SJCRH30 (cell line): ENCODE measurements at regions not wholly inside any gene's neighbourhood (a gene's known extent, or its start where the extent isn't known, plus 50 kb on each side); places are given as distances from the start of the nearest gene placed in this dataset.

Experiments used
- DNase-seq, 2 experiments: peaks; one replicate each; pipeline ENCODE4 v3.0.0-alpha.2; 2015 to 2020
- H3K27ac ChIP-seq: fragments of 250-450 bp; sonication (Bioruptor Pico); 2 replicates; pipeline ENCODE4 v1.5.1; 2020; ENCODE audit warnings: mild to moderate bottlenecking, moderate library complexity
- H3K27me3 ChIP-seq: fragments of 250-450 bp; sonication (Bioruptor Pico); 2 replicates; pipeline ENCODE4 v1.5.1; 2020; ENCODE audit warnings: mild to moderate bottlenecking, moderate library complexity
- H3K36me3 ChIP-seq: fragments of 250-450 bp; sonication (Bioruptor Pico); 2 replicates; pipeline ENCODE4 v1.5.1; 2020; ENCODE audit warnings: mild to moderate bottlenecking, moderate library complexity
- H3K4me1 ChIP-seq: fragments of 250-450 bp; sonication (Bioruptor Pico); 2 replicates; pipeline ENCODE4 v1.5.1; 2020; ENCODE audit warnings: mild to moderate bottlenecking, moderate library complexity
- H3K4me3 ChIP-seq: fragments of 250-450 bp; sonication (Bioruptor Pico); 2 replicates; pipeline ENCODE4 v1.5.1; 2020; ENCODE audit warnings: mild to moderate bottlenecking, moderate library complexity
- H3K9me3 ChIP-seq: fragments of 250-450 bp; sonication (Bioruptor Pico); replicated peaks from 2 replicates; pipeline ENCODE4 v1.5.1; 2020; ENCODE audit warnings: mild to moderate bottlenecking, moderate library complexity

- no peak for DNase-seq
- H3K27me3 ChIP-seq = no peaks in the 10 kb centered on the region
- no peak overlapping the region for H3K4me3 ChIP-seq
- H3K27ac ChIP-seq = no peak overlapping the region
- H3K9me3 ChIP-seq = 0 out of 2 replicates have a peak, but pooled peaks cover 7% of the 10 kb centered on the region
- peaks cover 21% of the 10 kb centered on the region for H3K4me1 ChIP-seq
- H3K36me3 ChIP-seq = no peaks in the 10 kb centered on the region
Observed at GRCh38 chr9:113646946-113647914, 183.7 kb downstream of the RGS3 start.

- H3K4me1 ChIP-seq = peaks cover 20% of the 10 kb centered on the region
- 0 out of 2 replicates have a peak, but pooled peaks cover 4% of the 10 kb centered on the region for H3K9me3 ChIP-seq
- H3K27ac ChIP-seq = no peak overlapping the region
- H3K4me3 ChIP-seq = no peak overlapping the region
- no peak for DNase-seq
- H3K36me3 ChIP-seq = no peaks in the 10 kb centered on the region
- no peaks in the 10 kb centered on the region for H3K27me3 ChIP-seq
Observed at GRCh38 chr9:113648048-113648447, 184.5 kb downstream of the RGS3 start.

- no peaks in the 10 kb centered on the region for H3K27me3 ChIP-seq
- peaks cover 20% of the 10 kb centered on the region for H3K4me1 ChIP-seq
- DNase-seq = no peak
- H3K4me3 ChIP-seq = no peak overlapping the region
- no peak overlapping the region for H3K27ac ChIP-seq
- H3K36me3 ChIP-seq = no peaks in the 10 kb centered on the region
- H3K9me3 ChIP-seq = no peaks in the 10 kb centered on the region
Observed at GRCh38 chr9:113648586-113648985, 185.1 kb downstream of the RGS3 start.

GRCh38 chr9:113649054-113649453, 185.5 kb downstream of the RGS3 start:
- H3K27me3 ChIP-seq = no peaks in the 10 kb centered on the region
- H3K4me3 ChIP-seq = no peak overlapping the region
- no peaks in the 10 kb centered on the region for H3K36me3 ChIP-seq
- H3K27ac ChIP-seq = no peak overlapping the region
- DNase-seq = peak; percentile 70 to 78
- H3K9me3 ChIP-seq = no peaks in the 10 kb centered on the region
- peaks cover 20% of the 10 kb centered on the region for H3K4me1 ChIP-seq

- H3K27me3 ChIP-seq = no peaks in the 10 kb centered on the region
- no peak for DNase-seq
- H3K36me3 ChIP-seq = no peaks in the 10 kb centered on the region
- no peak overlapping the region for H3K4me3 ChIP-seq
- H3K27ac ChIP-seq = no peak overlapping the region; the same call in 1 of the 2 replicates
- H3K4me1 ChIP-seq = peaks cover 20% of the 10 kb centered on the region
- no peaks in the 10 kb centered on the region for H3K9me3 ChIP-seq
Observed at GRCh38 chr9:113649855-113650206, 186.3 kb downstream of the RGS3 start.

GRCh38 chr9:113650207-113651131, 186.9 kb downstream of the RGS3 start:
- peaks cover 24% of the 10 kb centered on the region for H3K4me1 ChIP-seq
- peak overlapping the region; percentile 40 for H3K27ac ChIP-seq
- peak; percentile 82 for DNase-seq
- peak overlapping the region; percentile 15; the same call in 1 of the 2 replicates for H3K4me3 ChIP-seq
- no peaks in the 10 kb centered on the region for H3K27me3 ChIP-seq
- H3K36me3 ChIP-seq = no peaks in the 10 kb centered on the region
- no peaks in the 10 kb centered on the region for H3K9me3 ChIP-seq

- Histone ChIP-seq H3K36me3 (no peaks in the 10 kb centered on the region), H3K4me3 (no peak overlapping the region), H3K27me3 (no peaks in the 10 kb centered on the region), H3K27ac (no peak overlapping the region), H3K4me1 (peaks cover 24% of the 10 kb centered on the region), H3K9me3 (no peaks in the 10 kb centered on the region)
- DNase-seq = no peak
Observed at GRCh38 chr9:113651896-113652295, 188.4 kb downstream of the RGS3 start.

- no peaks in the 10 kb centered on the region for H3K27me3 ChIP-seq
- H3K9me3 ChIP-seq = no peaks in the 10 kb centered on the region
- H3K4me1 ChIP-seq = peaks cover 29% of the 10 kb centered on the region
- DNase-seq = no peak
- H3K27ac ChIP-seq = no peak overlapping the region
- H3K4me3 ChIP-seq = no peak overlapping the region
- no peaks in the 10 kb centered on the region for H3K36me3 ChIP-seq
Observed at GRCh38 chr9:113652355-113653152, 189.0 kb downstream of the RGS3 start.

- H3K4me1 ChIP-seq = peaks cover 29% of the 10 kb centered on the region
- H3K4me3 ChIP-seq = no peak overlapping the region
- no peaks in the 10 kb centered on the region for H3K27me3 ChIP-seq
- H3K9me3 ChIP-seq = no peaks in the 10 kb centered on the region
- no peak for DNase-seq
- no peaks in the 10 kb centered on the region for H3K36me3 ChIP-seq
- H3K27ac ChIP-seq = no peak overlapping the region
Observed at GRCh38 chr9:113653746-113654604, 190.4 kb downstream of the RGS3 start.

- Histone ChIP-seq H3K27ac (no peak overlapping the region), H3K9me3 (no peaks in the 10 kb centered on the region), H3K27me3 (no peaks in the 10 kb centered on the region), H3K4me3 (no peak overlapping the region), H3K4me1 (peaks cover 23% of the 10 kb centered on the region), H3K36me3 (no peaks in the 10 kb centered on the region)
- no peak for DNase-seq
Observed at GRCh38 chr9:113654605-113655428, 191.3 kb downstream of the RGS3 start.

- H3K27me3 ChIP-seq = no peaks in the 10 kb centered on the region
- peak overlapping the region; percentile 18; the same call in 1 of the 2 replicates for H3K4me3 ChIP-seq
- H3K4me1 ChIP-seq = peaks cover 12% of the 10 kb centered on the region
- no peaks in the 10 kb centered on the region for H3K9me3 ChIP-seq
- no peaks in the 10 kb centered on the region for H3K36me3 ChIP-seq
- H3K27ac ChIP-seq = no peak overlapping the region
- DNase-seq = peak; percentile 35 to 50
Observed at GRCh38 chr9:113656771-113657670, 193.5 kb downstream of the RGS3 start.
